Astrocyte of the cerebellum (primary cell): ENCODE measurements at regions not wholly inside any gene's neighbourhood (a gene's known extent, or its start where the extent isn't known, plus 50 kb on each side); places are given as distances from the start of the nearest gene placed in this dataset.

Experiments
- DNase-seq: peaks from one replicate; pipeline ENCODE4 v3.0.0-alpha.2; 2011; ENCODE audit warnings: low read depth
- H3K4me3 ChIP-seq: 2 replicates; pipeline ENCODE4 v1.5.1; 2011; ENCODE audit warnings: mild to moderate bottlenecking, low read depth, low read length, moderate library complexity
- in situ Hi-C: cut with HindIII; loops from 2 replicates; pipeline ENCODE4 v1.10.0; 2017; ENCODE audit warnings: low sequenced_read_pairs
- TF ChIP-seq, protein P1 (sequence below): IDR thresholded peaks from 2 replicates; pipeline ENCODE4 v1.5.1; 2012; ENCODE audit warnings: low read length, low read depth, moderate library complexity, mild to moderate bottlenecking; ENCODE audit errors: missing control alignments

DNA sequence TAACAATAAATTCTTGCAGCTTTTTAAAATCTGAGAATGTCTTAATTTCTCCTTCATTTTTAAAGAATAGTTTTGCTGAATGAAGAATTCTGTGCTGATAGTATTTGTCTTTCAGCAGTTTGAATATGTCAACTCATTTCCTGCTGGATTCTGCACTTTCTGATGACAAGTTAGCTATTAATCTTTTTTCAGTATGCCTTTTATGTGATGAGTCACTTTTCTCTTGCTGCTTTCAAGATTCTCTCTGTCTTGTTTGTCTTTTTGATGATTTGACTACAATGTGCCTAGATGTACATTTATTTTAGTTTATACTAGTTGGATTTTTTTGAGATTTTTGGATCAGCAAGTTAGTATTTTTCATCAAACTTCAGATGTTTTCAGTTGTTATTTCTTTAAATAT lies 87.9 kb upstream of the AVPR1A start:
- TF ChIP-seq, protein P1, sequence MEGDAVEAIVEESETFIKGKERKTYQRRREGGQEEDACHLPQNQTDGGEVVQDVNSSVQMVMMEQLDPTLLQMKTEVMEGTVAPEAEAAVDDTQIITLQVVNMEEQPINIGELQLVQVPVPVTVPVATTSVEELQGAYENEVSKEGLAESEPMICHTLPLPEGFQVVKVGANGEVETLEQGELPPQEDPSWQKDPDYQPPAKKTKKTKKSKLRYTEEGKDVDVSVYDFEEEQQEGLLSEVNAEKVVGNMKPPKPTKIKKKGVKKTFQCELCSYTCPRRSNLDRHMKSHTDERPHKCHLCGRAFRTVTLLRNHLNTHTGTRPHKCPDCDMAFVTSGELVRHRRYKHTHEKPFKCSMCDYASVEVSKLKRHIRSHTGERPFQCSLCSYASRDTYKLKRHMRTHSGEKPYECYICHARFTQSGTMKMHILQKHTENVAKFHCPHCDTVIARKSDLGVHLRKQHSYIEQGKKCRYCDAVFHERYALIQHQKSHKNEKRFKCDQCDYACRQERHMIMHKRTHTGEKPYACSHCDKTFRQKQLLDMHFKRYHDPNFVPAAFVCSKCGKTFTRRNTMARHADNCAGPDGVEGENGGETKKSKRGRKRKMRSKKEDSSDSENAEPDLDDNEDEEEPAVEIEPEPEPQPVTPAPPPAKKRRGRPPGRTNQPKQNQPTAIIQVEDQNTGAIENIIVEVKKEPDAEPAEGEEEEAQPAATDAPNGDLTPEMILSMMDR: no peak
- no peak for DNase-seq
- in situ Hi-C loops: no loop called here
- no peak overlapping the region for H3K4me3 ChIP-seq

DNA sequence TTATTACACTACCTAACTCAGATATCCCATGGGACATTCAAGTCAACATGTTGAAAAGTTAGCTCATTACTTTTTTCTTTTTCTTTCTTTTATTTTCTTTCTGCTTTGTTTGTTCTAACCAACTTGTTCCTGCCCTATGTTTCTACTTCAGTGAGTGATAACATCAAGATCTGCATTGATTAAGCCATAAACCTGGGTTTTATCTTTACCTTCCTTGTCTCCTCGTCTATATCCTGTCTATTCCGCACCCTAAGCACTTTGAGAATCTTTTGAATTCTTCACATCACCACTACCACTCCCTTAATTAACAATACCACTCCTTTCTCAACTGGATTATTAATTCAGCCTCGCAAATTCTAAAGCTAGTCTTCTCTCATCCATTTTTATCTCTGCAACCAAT lies 81.9 kb upstream of the AVPR1A start:
- in situ Hi-C loops: no loop called here
- TF ChIP-seq, protein P1: no peak
- DNase-seq: no peak
- no peak overlapping the region for H3K4me3 ChIP-seq

DNA sequence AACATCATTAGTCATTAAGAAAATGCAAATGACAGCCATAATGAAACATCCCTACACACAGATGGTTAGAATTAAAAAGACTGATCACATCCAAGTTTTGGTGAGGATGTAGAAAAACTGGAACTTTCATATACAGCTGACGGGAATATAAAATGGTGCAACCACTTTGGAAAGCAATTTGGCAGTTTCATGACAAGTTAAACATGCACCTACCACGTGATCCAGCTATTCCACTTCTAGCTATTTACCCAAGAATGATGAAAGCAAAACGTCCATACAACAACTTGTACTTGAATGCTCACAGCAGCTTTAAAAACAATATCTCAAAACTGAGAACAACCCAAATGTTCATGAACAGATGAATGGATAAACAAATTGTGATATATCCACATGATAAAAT lies 77.9 kb upstream of the AVPR1A start:
- TF ChIP-seq, protein P1: no peak
- no peak for DNase-seq
- in situ Hi-C loops: no loop called here
- no peak overlapping the region for H3K4me3 ChIP-seq

DNA sequence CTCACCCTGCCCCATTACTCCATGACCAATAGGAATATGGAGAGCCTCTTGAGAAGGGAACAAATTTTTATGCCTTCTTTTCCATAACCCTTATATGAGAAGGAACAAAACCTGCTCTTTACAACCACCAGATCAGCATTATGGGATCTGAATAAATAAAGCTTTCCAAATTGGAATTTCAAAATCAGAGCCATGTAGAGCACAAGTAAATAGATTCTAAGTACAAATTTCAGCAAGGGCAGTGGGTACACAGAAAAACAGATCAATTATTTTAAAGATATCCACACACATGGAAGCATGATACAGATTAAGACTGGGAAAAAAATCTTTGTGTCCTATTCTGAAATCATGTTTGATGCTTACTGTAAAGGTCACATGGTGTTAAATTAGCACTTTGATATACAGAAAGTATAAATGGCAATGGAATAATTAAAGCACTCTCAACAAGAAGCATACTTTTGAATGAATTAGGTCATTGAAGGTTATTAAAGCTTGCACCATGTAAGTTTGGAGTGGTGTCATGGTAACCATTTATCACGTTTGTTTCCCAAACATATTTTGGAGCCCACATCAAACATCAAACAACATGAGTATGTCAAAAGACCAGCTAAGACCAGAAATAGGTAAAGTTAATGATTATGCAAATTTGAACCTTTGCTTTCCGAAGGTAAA lies 75.9 kb upstream of the AVPR1A start:
- in situ Hi-C loops: no loop called here
- TF ChIP-seq, protein P1: no peak
- H3K4me3 ChIP-seq: no peak overlapping the region
- DNase-seq: no peak

DNA sequence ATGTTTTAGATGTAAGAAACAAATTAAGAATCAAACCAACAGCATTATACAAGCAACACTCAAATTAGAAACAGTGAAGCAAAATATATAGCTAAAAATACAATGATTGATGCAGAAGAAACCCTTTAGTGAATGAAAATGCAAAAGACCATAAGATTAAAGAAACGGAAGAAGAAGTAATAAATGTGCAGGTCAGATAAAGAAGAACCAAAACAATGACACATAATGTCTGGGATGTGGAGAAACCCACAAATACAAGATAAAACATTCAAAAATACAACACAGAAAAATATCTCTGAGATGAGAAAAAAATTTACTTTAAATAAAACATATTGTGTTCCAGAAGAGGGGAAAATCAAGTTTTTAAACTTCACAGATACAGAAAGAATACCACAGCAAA lies 73.4 kb upstream of the AVPR1A start:
- no peak for DNase-seq
- TF ChIP-seq, protein P1: no peak
- in situ Hi-C loops: no loop called here
- no peak overlapping the region for H3K4me3 ChIP-seq

DNA sequence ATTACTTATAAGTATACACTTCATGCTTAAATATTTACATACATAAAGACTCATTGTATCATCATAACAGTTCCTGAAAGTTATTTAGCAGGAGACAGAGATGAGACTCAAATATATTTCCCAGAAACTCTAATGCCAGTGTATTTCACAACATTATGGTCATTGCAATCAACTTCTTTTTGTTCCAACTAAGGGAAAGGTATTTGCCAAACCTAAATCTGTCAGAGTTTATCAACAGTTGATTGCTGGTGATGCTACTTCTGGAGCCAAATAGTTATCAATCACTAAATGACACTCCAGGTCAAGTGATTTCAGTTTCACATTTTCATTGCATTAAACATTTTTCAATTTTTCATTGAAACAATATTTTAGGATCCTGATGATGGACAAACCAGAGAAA lies 72.1 kb upstream of the AVPR1A start:
- DNase-seq: no peak
- TF ChIP-seq, protein P1: no peak
- in situ Hi-C loops: no loop called here
- no peak overlapping the region for H3K4me3 ChIP-seq
